ENCODE measurements at regions not wholly inside any gene's neighbourhood (a gene's known extent, or its start where the extent isn't known, plus 50 kb on each side); places are given as distances from the start of the nearest gene placed in this dataset.

DNA sequence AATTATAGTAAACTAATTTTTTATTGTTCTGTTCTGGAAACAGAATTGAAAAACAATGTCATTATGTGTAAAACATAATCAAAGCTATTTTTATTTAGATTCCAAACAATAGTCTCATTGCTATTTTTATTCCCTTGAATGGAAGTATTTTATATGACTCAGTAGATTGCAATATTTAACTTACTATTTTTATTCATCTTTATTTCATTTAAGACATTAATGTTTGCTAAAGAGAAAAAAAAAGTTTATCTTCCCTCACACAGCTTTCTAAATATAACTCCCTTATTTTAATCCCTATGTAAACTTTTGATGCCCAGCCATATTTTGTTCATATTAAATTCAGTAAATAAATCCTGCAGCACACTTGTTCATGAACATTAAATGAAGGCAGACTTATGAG lies 622.4 kb downstream of the SLC6A15 start:
- TF ChIP-seq ZFP3 (CRISPR knock-in tag; IDR thresholded peaks at IDR 0.05) (no peak), ZNF565 (CRISPR knock-in tag; conservative IDR thresholded peaks at IDR 0.05; ENCODE audit: low read depth) (no peak), CSDC2 (CRISPR knock-in tag; IDR thresholded peaks at IDR 0.05) (no peak), ARNTL (CRISPR knock-in tag; IDR thresholded peaks at IDR 0.05; ENCODE audit: borderline replicate concordance, low read depth) (no peak), TOX (CRISPR knock-in tag; IDR thresholded peaks at IDR 0.05; ENCODE audit: borderline replicate concordance) (no peak), PATZ1 (CRISPR knock-in tag; IDR thresholded peaks at IDR 0.05; ENCODE audit: borderline replicate concordance) (no peak), RARB (CRISPR knock-in tag; IDR thresholded peaks at IDR 0.05) (no peak), SNAI2 (CRISPR knock-in tag; IDR thresholded peaks at IDR 0.05) (no peak), ZFP30 (CRISPR knock-in tag; IDR thresholded peaks at IDR 0.05) (no peak), ISL1 (CRISPR knock-in tag; IDR thresholded peaks at IDR 0.05) (no peak)
- TF ChIP-seq, protein P1, sequence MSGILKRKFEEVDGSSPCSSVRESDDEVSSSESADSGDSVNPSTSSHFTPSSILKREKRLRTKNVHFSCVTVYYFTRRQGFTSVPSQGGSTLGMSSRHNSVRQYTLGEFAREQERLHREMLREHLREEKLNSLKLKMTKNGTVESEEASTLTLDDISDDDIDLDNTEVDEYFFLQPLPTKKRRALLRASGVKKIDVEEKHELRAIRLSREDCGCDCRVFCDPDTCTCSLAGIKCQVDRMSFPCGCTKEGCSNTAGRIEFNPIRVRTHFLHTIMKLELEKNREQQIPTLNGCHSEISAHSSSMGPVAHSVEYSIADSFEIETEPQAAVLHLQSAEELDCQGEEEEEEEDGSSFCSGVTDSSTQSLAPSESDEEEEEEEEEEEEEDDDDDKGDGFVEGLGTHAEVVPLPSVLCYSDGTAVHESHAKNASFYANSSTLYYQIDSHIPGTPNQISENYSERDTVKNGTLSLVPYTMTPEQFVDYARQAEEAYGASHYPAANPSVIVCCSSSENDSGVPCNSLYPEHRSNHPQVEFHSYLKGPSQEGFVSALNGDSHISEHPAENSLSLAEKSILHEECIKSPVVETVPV (CRISPR knock-in tag; IDR thresholded peaks at IDR 0.05) = no peak
- TF ChIP-seq, protein P2, sequence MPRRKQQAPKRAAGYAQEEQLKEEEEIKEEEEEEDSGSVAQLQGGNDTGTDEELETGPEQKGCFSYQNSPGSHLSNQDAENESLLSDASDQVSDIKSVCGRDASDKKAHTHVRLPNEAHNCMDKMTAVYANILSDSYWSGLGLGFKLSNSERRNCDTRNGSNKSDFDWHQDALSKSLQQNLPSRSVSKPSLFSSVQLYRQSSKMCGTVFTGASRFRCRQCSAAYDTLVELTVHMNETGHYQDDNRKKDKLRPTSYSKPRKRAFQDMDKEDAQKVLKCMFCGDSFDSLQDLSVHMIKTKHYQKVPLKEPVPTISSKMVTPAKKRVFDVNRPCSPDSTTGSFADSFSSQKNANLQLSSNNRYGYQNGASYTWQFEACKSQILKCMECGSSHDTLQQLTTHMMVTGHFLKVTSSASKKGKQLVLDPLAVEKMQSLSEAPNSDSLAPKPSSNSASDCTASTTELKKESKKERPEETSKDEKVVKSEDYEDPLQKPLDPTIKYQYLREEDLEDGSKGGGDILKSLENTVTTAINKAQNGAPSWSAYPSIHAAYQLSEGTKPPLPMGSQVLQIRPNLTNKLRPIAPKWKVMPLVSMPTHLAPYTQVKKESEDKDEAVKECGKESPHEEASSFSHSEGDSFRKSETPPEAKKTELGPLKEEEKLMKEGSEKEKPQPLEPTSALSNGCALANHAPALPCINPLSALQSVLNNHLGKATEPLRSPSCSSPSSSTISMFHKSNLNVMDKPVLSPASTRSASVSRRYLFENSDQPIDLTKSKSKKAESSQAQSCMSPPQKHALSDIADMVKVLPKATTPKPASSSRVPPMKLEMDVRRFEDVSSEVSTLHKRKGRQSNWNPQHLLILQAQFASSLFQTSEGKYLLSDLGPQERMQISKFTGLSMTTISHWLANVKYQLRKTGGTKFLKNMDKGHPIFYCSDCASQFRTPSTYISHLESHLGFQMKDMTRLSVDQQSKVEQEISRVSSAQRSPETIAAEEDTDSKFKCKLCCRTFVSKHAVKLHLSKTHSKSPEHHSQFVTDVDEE (CRISPR knock-in tag; IDR thresholded peaks at IDR 0.05) = no peak

Measured in SK-N-SH treated with all-trans-retinoic acid at 6 μM for 48 hours (cell line).